ENCODE measurements at regions not wholly inside any gene's neighbourhood (a gene's known extent, or its start where the extent isn't known, plus 50 kb on each side); places are given as distances from the start of the nearest gene placed in this dataset.

GRCh38 chr2:8588831-8589191 lies 93.0 kb upstream of the ID2 start:
- TF ChIP-seq REST (IDR thresholded peaks at IDR 0.05; ENCODE audit: insufficient read depth in 1 of 2, low read depth in 2 of 2, low read length in 2 of 2): no peak
- TF ChIP-seq POLR2AphosphoS5 (IDR thresholded peaks at IDR 0.05; ENCODE audit: low read depth, low read length): no peak
- no peak for TF ChIP-seq FOXP2 (optimal IDR thresholded peaks at IDR 0.05; ENCODE audit: borderline replicate concordance, extremely low read depth, extremely low read length, insufficient read depth)
- TF ChIP-seq TAF1 (IDR thresholded peaks at IDR 0.05; ENCODE audit: borderline replicate concordance, insufficient read depth, low read length): no peak
- TF ChIP-seq SIN3A (IDR thresholded peaks at IDR 0.05; ENCODE audit: borderline replicate concordance, insufficient read depth, low read length): no peak

GRCh38 chr2:8589721-8590120 lies 92.1 kb upstream of the ID2 start:
- no peak for TF ChIP-seq SIN3A (IDR thresholded peaks at IDR 0.05; ENCODE audit: borderline replicate concordance, insufficient read depth, low read length)
- TF ChIP-seq REST (IDR thresholded peaks at IDR 0.05; ENCODE audit: insufficient read depth in 1 of 2, low read depth in 2 of 2, low read length in 2 of 2): no peak
- no peak for TF ChIP-seq TAF1 (IDR thresholded peaks at IDR 0.05; ENCODE audit: borderline replicate concordance, insufficient read depth, low read length)
- TF ChIP-seq FOXP2 (optimal IDR thresholded peaks at IDR 0.05; ENCODE audit: borderline replicate concordance, extremely low read depth, extremely low read length, insufficient read depth): no peak
- TF ChIP-seq POLR2AphosphoS5 (IDR thresholded peaks at IDR 0.05; ENCODE audit: low read depth, low read length): no peak

GRCh38 chr2:8590938-8591337 lies 90.9 kb upstream of the ID2 start:
- no peak for TF ChIP-seq POLR2AphosphoS5 (IDR thresholded peaks at IDR 0.05; ENCODE audit: low read depth, low read length)
- TF ChIP-seq TAF1 (IDR thresholded peaks at IDR 0.05; ENCODE audit: borderline replicate concordance, insufficient read depth, low read length): no peak
- TF ChIP-seq SIN3A (IDR thresholded peaks at IDR 0.05; ENCODE audit: borderline replicate concordance, insufficient read depth, low read length): no peak
- no peak for TF ChIP-seq REST (IDR thresholded peaks at IDR 0.05; ENCODE audit: insufficient read depth in 1 of 2, low read depth in 2 of 2, low read length in 2 of 2)
- TF ChIP-seq FOXP2 (optimal IDR thresholded peaks at IDR 0.05; ENCODE audit: borderline replicate concordance, extremely low read depth, extremely low read length, insufficient read depth): no peak

GRCh38 chr2:8592736-8593135 lies 89.1 kb upstream of the ID2 start:
- TF ChIP-seq REST (IDR thresholded peaks at IDR 0.05; ENCODE audit: insufficient read depth in 1 of 2, low read depth in 2 of 2, low read length in 2 of 2) (no peak), TAF1 (IDR thresholded peaks at IDR 0.05; ENCODE audit: borderline replicate concordance, insufficient read depth, low read length) (no peak), FOXP2 (optimal IDR thresholded peaks at IDR 0.05; ENCODE audit: borderline replicate concordance, extremely low read depth, extremely low read length, insufficient read depth) (no peak), POLR2AphosphoS5 (IDR thresholded peaks at IDR 0.05; ENCODE audit: low read depth, low read length) (no peak), SIN3A (IDR thresholded peaks at IDR 0.05; ENCODE audit: borderline replicate concordance, insufficient read depth, low read length) (no peak)

GRCh38 chr2:8593243-8593642 lies 88.6 kb upstream of the ID2 start:
- no peak for TF ChIP-seq REST (IDR thresholded peaks at IDR 0.05; ENCODE audit: insufficient read depth in 1 of 2, low read depth in 2 of 2, low read length in 2 of 2)
- TF ChIP-seq POLR2AphosphoS5 (IDR thresholded peaks at IDR 0.05; ENCODE audit: low read depth, low read length): no peak
- no peak for TF ChIP-seq FOXP2 (optimal IDR thresholded peaks at IDR 0.05; ENCODE audit: borderline replicate concordance, extremely low read depth, extremely low read length, insufficient read depth)
- TF ChIP-seq SIN3A (IDR thresholded peaks at IDR 0.05; ENCODE audit: borderline replicate concordance, insufficient read depth, low read length): no peak
- no peak for TF ChIP-seq TAF1 (IDR thresholded peaks at IDR 0.05; ENCODE audit: borderline replicate concordance, insufficient read depth, low read length)
